ENCODE measurements at regions not wholly inside any gene's neighbourhood (a gene's known extent, or its start where the extent isn't known, plus 50 kb on each side); places are given as distances from the start of the nearest gene placed in this dataset.

GRCh38 chr2:107461301-107461700 is 365.4 kb upstream of the RGPD4 start:
- Histone ChIP-seq H2BK15ac (ENCODE audit: low read depth, low read length) (no peak overlapping the region), H2BK20ac (ENCODE audit: low read depth, low read length, poor library complexity, severe bottlenecking) (no peak overlapping the region), H3K27me3 (ENCODE audit: insufficient read depth, low read length) (no peaks in the 10 kb centered on the region), H3T11ph (ENCODE audit: low read length) (no peak overlapping the region), H3K56ac (ENCODE audit: insufficient read length, low read depth, low read length) (no peak overlapping the region), H2AFZ (ENCODE audit: low read length) (no peak overlapping the region), H4K20me1 (ENCODE audit: control insufficient read depth, insufficient read depth, insufficient read length) (no peaks in the 10 kb centered on the region), H3K4me1 (ENCODE audit: insufficient read depth, low read length) (no peaks in the 10 kb centered on the region), H3K79me1 (ENCODE audit: insufficient read depth, low read depth, low read length, poor library complexity, severe bottlenecking) (no peaks in the 10 kb centered on the region), H3K23ac (ENCODE audit: insufficient read length, low read depth, low read length) (no peak overlapping the region), H4K8ac (replicated peaks; ENCODE audit: insufficient read length, low read depth, low read length) (no peak overlapping the region), H4K5ac (ENCODE audit: insufficient read length, low read depth, low read length) (no peak overlapping the region), H2BK120ac (ENCODE audit: low read depth, low read length, poor library complexity, severe bottlenecking) (no peak overlapping the region), H3K4me2 (ENCODE audit: insufficient read depth, insufficient read length, low read length) (no peak overlapping the region), H3K9ac (ENCODE audit: extremely low read depth, insufficient read length, low read length) (no peak overlapping the region), H2BK12ac (ENCODE audit: insufficient read length, low read depth, low read length) (no peak overlapping the region), H3K14ac (ENCODE audit: insufficient read depth, low read length) (no peak overlapping the region), H3K79me2 (ENCODE audit: insufficient read depth, low read length) (no peaks in the 10 kb centered on the region), H3K23me2 (ENCODE audit: insufficient read length, low read depth, low read length, poor library complexity, severe bottlenecking) (no peaks in the 10 kb centered on the region), H3K9me3 (ENCODE audit: control insufficient read depth, low read depth, low read length) (no peaks in the 10 kb centered on the region), H3K18ac (ENCODE audit: insufficient read length, low read depth, low read length) (no peak overlapping the region), H3K27ac (ENCODE audit: insufficient read length, low read depth, low read length) (no peak overlapping the region), H2BK5ac (ENCODE audit: insufficient read length, low read length) (no peak overlapping the region), H3K4ac (ENCODE audit: low read depth, low read length) (no peak overlapping the region), H4K91ac (ENCODE audit: insufficient read length, low read depth, low read length) (no peak overlapping the region), H2AK5ac (ENCODE audit: insufficient read length, low read length) (no peak overlapping the region)
- no peak for TF ChIP-seq CTCF (conservative IDR thresholded peaks at IDR 0.05)
- Mint-ChIP-seq H3K36me3 (ENCODE audit: insufficient read depth in 1 of 3, low read depth in 3 of 3) (peaks cover 0 to 1% (median 0%) of the 10 kb centered on the region in 3 experiments; a peak in 1 of 7 replicates), H3K4me3 (no peak overlapping the region), H3K27ac (no peak overlapping the region), H3K4me1 (no peaks in the 10 kb centered on the region; a peak in 1 of 4 replicates), H3K9me3 (peaks cover 1 to 2% of the 10 kb centered on the region in 2 experiments; a peak in 3 of 5 replicates), H3K27me3 (ENCODE audit: low read depth) (no peaks in the 10 kb centered on the region)
- no CpG with 5 or more reads among the region's 4 CpGs for WGBS (ENCODE audit: extremely low coverage, insufficient read length, low lambda C conversion rate)
- no peak for DNase-seq

All from H9 (cell line).